ENCODE measurements at regions not wholly inside any gene's neighbourhood (a gene's known extent, or its start where the extent isn't known, plus 50 kb on each side); places are given as distances from the start of the nearest gene placed in this dataset.

DNA sequence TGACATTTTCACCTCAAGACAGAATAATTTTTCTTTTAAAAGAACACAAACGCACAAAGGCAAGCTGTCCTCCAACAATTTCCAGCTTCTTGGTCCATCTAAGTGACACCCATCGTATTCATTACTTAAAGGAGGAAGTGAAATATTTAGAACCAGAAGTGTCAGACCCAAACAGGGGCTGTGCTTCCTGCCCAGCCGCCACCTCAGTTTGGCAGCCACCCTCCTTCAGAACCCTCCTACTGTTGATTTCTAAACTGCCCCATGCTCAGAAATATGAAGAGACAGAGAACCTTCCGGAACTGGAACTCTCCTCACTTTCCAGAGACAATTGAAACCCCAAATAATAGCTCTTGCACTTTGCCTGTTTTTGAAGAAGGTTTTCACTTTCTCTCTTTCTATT lies 734.8 kb upstream of the SALL3 start:
- no peak overlapping the region for H4K8ac ChIP-seq (ENCODE audit: low read length)
- no peak overlapping the region for H3K14ac ChIP-seq (ENCODE audit: low read length in 2 of 2)
- no peak overlapping the region for H3K9ac ChIP-seq (ENCODE audit: low read length)
- no peak for DNase-seq
- H3K27ac ChIP-seq (ENCODE audit: low read length, poor library complexity, severe bottlenecking) = no peak overlapping the region
- no peak overlapping the region for H3K4me3 ChIP-seq (ENCODE audit: insufficient read depth in 1 of 2, low read depth in 1 of 2, low read length in 2 of 2)
- no peak overlapping the region for H2AK5ac ChIP-seq (ENCODE audit: low read length, severe bottlenecking)
- no peaks in the 10 kb centered on the region for H3K36me3 ChIP-seq (ENCODE audit: control insufficient read depth in 1 of 2, insufficient read depth in 2 of 2, low read depth in 1 of 2, low read length in 2 of 2)
- H3K9me3 ChIP-seq (ENCODE audit: control insufficient read depth, low read length) = no peaks in the 10 kb centered on the region
- H3K79me1 ChIP-seq (replicated peaks; ENCODE audit: low read length, poor library complexity, severe bottlenecking) = no peaks in the 10 kb centered on the region
- no peak overlapping the region for H2BK12ac ChIP-seq (ENCODE audit: low read length in 2 of 2)
- H3K4me1 ChIP-seq (ENCODE audit: control insufficient read depth, insufficient read depth, low read depth, low read length) = no peaks in the 10 kb centered on the region
- no peak overlapping the region for H2BK5ac ChIP-seq (ENCODE audit: low read depth, low read length, poor library complexity, severe bottlenecking)
- no peak overlapping the region for H2BK15ac ChIP-seq (ENCODE audit: low read depth, poor library complexity, severe bottlenecking)
- no peak overlapping the region for H3K18ac ChIP-seq (ENCODE audit: low read depth in 1 of 2, low read length in 2 of 2)
- no peak overlapping the region for H2AFZ ChIP-seq (ENCODE audit: low read depth, low read length)
- H4K91ac ChIP-seq (ENCODE audit: low read length) = no peak overlapping the region
- no peak overlapping the region for H3K4ac ChIP-seq (ENCODE audit: low read depth in 1 of 2, low read length in 2 of 2)
- no peaks in the 10 kb centered on the region for H3K27me3 ChIP-seq (ENCODE audit: control insufficient read depth in 1 of 2, insufficient read depth in 1 of 2, low read length in 2 of 2)
- WGBS = 61% methylated on average over 4 of the region's 4 CpGs
- H3K23ac ChIP-seq (ENCODE audit: low read length in 2 of 2) = no peak overlapping the region
- H2BK120ac ChIP-seq (ENCODE audit: low read depth, low read length) = no peak overlapping the region
- no peak overlapping the region for H3K4me2 ChIP-seq (ENCODE audit: low read length, poor library complexity, severe bottlenecking)

DNA sequence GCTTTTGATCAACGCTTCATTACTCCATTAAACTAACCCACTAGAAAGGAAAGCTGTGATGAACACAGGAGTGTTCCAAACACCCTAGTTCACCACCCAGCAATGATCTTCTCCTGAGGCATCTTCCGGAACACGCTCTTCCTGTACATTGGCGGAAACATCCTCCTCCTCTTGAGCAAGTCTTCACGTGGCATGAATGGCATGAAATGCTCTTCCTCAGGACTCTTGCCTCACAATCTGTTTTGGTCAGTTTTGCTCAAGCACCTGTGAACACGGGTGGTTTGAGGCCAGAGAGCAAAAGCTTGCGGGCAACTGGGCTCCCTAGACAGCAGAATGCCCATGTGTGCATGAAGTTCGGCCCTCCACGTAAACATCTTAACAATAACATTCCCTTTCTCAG lies 734.2 kb upstream of the SALL3 start:
- no peak overlapping the region for H3K23ac ChIP-seq (ENCODE audit: low read length in 2 of 2)
- no peak overlapping the region for H3K9ac ChIP-seq (ENCODE audit: low read length)
- 82% methylated on average over 8 of the region's 9 CpGs for WGBS
- H3K79me1 ChIP-seq (replicated peaks; ENCODE audit: low read length, poor library complexity, severe bottlenecking) = no peaks in the 10 kb centered on the region
- H3K9me3 ChIP-seq (ENCODE audit: control insufficient read depth, low read length) = no peaks in the 10 kb centered on the region
- H2AFZ ChIP-seq (ENCODE audit: low read depth, low read length) = no peak overlapping the region
- no peak overlapping the region for H4K91ac ChIP-seq (ENCODE audit: low read length)
- no peak overlapping the region for H2BK5ac ChIP-seq (ENCODE audit: low read depth, low read length, poor library complexity, severe bottlenecking)
- H3K27ac ChIP-seq (ENCODE audit: low read length, poor library complexity, severe bottlenecking) = no peak overlapping the region
- H2AK5ac ChIP-seq (ENCODE audit: low read length, severe bottlenecking) = no peak overlapping the region
- no peaks in the 10 kb centered on the region for H3K4me1 ChIP-seq (ENCODE audit: control insufficient read depth, insufficient read depth, low read depth, low read length)
- H3K4me2 ChIP-seq (ENCODE audit: low read length, poor library complexity, severe bottlenecking) = no peak overlapping the region
- no peak overlapping the region for H2BK12ac ChIP-seq (ENCODE audit: low read length in 2 of 2)
- H3K18ac ChIP-seq (ENCODE audit: low read depth in 1 of 2, low read length in 2 of 2) = no peak overlapping the region
- no peak for DNase-seq
- H2BK120ac ChIP-seq (ENCODE audit: low read depth, low read length) = no peak overlapping the region
- no peak overlapping the region for H3K4me3 ChIP-seq (ENCODE audit: insufficient read depth in 1 of 2, low read depth in 1 of 2, low read length in 2 of 2)
- H2BK15ac ChIP-seq (ENCODE audit: low read depth, poor library complexity, severe bottlenecking) = no peak overlapping the region
- H3K4ac ChIP-seq (ENCODE audit: low read depth in 1 of 2, low read length in 2 of 2) = no peak overlapping the region
- H4K8ac ChIP-seq (ENCODE audit: low read length) = no peak overlapping the region
- no peaks in the 10 kb centered on the region for H3K27me3 ChIP-seq (ENCODE audit: control insufficient read depth in 1 of 2, insufficient read depth in 1 of 2, low read length in 2 of 2)
- no peaks in the 10 kb centered on the region for H3K36me3 ChIP-seq (ENCODE audit: control insufficient read depth in 1 of 2, insufficient read depth in 2 of 2, low read depth in 1 of 2, low read length in 2 of 2)
- H3K14ac ChIP-seq (ENCODE audit: low read length in 2 of 2) = no peak overlapping the region

DNA sequence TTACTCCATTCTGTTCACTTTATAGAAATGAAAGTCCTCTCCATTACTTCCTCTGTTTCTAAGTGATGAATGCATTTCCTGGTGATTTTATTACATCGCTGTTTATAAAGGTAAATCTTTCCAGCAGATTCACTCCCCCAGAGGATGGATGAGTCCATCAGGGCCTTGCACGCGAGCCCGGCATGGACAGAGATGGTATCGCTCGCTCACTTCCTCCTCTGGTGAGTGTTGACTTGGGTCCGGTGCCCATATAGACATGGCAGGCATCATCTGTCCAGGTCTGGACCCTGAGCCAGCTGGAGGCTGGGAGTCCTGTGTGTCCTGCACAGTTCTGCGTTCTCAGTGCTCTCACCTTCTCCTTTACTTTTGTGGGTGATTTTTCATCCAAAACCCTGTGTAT lies 733.6 kb upstream of the SALL3 start:
- no peaks in the 10 kb centered on the region for H3K4me1 ChIP-seq (ENCODE audit: control insufficient read depth, insufficient read depth, low read depth, low read length)
- H3K9ac ChIP-seq (ENCODE audit: low read length) = no peak overlapping the region
- no peak overlapping the region for H3K14ac ChIP-seq (ENCODE audit: low read length in 2 of 2)
- no peak overlapping the region for H2BK5ac ChIP-seq (ENCODE audit: low read depth, low read length, poor library complexity, severe bottlenecking)
- H3K9me3 ChIP-seq (ENCODE audit: control insufficient read depth, low read length) = no peaks in the 10 kb centered on the region
- H4K91ac ChIP-seq (ENCODE audit: low read length) = no peak overlapping the region
- no peak overlapping the region for H3K18ac ChIP-seq (ENCODE audit: low read depth in 1 of 2, low read length in 2 of 2)
- 78% methylated on average over 8 of the region's 8 CpGs for WGBS
- H3K27me3 ChIP-seq (ENCODE audit: control insufficient read depth in 1 of 2, insufficient read depth in 1 of 2, low read length in 2 of 2) = no peaks in the 10 kb centered on the region
- H3K4me2 ChIP-seq (ENCODE audit: low read length, poor library complexity, severe bottlenecking) = no peak overlapping the region
- no peak overlapping the region for H2BK15ac ChIP-seq (ENCODE audit: low read depth, poor library complexity, severe bottlenecking)
- no peak overlapping the region for H3K23ac ChIP-seq (ENCODE audit: low read length in 2 of 2)
- H2AFZ ChIP-seq (ENCODE audit: low read depth, low read length) = no peak overlapping the region
- DNase-seq = no peak
- no peak overlapping the region for H2AK5ac ChIP-seq (ENCODE audit: low read length, severe bottlenecking)
- no peaks in the 10 kb centered on the region for H3K79me1 ChIP-seq (replicated peaks; ENCODE audit: low read length, poor library complexity, severe bottlenecking)
- no peak overlapping the region for H2BK12ac ChIP-seq (ENCODE audit: low read length in 2 of 2)
- H3K4me3 ChIP-seq (ENCODE audit: insufficient read depth in 1 of 2, low read depth in 1 of 2, low read length in 2 of 2) = no peak overlapping the region
- no peaks in the 10 kb centered on the region for H3K36me3 ChIP-seq (ENCODE audit: control insufficient read depth in 1 of 2, insufficient read depth in 2 of 2, low read depth in 1 of 2, low read length in 2 of 2)
- H2BK120ac ChIP-seq (ENCODE audit: low read depth, low read length) = no peak overlapping the region
- H3K27ac ChIP-seq (ENCODE audit: low read length, poor library complexity, severe bottlenecking) = no peak overlapping the region
- H3K4ac ChIP-seq (ENCODE audit: low read depth in 1 of 2, low read length in 2 of 2) = no peak overlapping the region
- no peak overlapping the region for H4K8ac ChIP-seq (ENCODE audit: low read length)

DNA sequence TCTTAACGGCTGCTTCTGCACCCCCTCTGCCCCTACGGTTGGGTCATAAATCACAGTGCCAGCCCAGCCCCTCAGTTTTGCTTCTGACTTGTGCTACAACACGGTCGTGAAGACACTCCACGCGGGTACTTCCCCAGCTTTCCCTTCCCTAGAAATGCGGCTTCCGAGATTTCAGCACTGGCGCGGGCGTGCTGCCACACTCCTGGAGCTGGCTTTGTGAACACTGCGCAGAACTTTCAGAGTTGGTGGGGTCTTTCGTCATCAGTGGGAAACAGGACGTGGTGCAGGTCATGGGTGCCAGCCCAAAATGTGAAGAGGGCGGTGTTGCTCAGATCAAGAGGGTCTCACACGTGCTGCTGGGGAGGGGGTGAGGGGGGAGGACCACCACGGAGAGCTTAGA lies 733.0 kb upstream of the SALL3 start:
- H3K9ac ChIP-seq (ENCODE audit: low read length) = no peak overlapping the region
- H2AK5ac ChIP-seq (ENCODE audit: low read length, severe bottlenecking) = no peak overlapping the region
- H3K23ac ChIP-seq (ENCODE audit: low read length in 2 of 2) = no peak overlapping the region
- H3K4me3 ChIP-seq (ENCODE audit: insufficient read depth in 1 of 2, low read depth in 1 of 2, low read length in 2 of 2) = no peak overlapping the region
- H3K14ac ChIP-seq (ENCODE audit: low read length in 2 of 2) = no peak overlapping the region
- H3K27me3 ChIP-seq (ENCODE audit: control insufficient read depth in 1 of 2, insufficient read depth in 1 of 2, low read length in 2 of 2) = no peaks in the 10 kb centered on the region
- no peak overlapping the region for H2BK120ac ChIP-seq (ENCODE audit: low read depth, low read length)
- H2BK5ac ChIP-seq (ENCODE audit: low read depth, low read length, poor library complexity, severe bottlenecking) = no peak overlapping the region
- WGBS = 89% methylated on average over 17 of the region's 17 CpGs
- DNase-seq = no peak
- no peak overlapping the region for H2BK12ac ChIP-seq (ENCODE audit: low read length in 2 of 2)
- no peak overlapping the region for H3K18ac ChIP-seq (ENCODE audit: low read depth in 1 of 2, low read length in 2 of 2)
- H4K8ac ChIP-seq (ENCODE audit: low read length) = no peak overlapping the region
- H3K4me1 ChIP-seq (ENCODE audit: control insufficient read depth, insufficient read depth, low read depth, low read length) = no peaks in the 10 kb centered on the region
- H3K36me3 ChIP-seq (ENCODE audit: control insufficient read depth in 1 of 2, insufficient read depth in 2 of 2, low read depth in 1 of 2, low read length in 2 of 2) = no peaks in the 10 kb centered on the region
- no peak overlapping the region for H2AFZ ChIP-seq (ENCODE audit: low read depth, low read length)
- H3K9me3 ChIP-seq (ENCODE audit: control insufficient read depth, low read length) = no peaks in the 10 kb centered on the region
- H3K79me1 ChIP-seq (replicated peaks; ENCODE audit: low read length, poor library complexity, severe bottlenecking) = no peaks in the 10 kb centered on the region
- no peak overlapping the region for H2BK15ac ChIP-seq (ENCODE audit: low read depth, poor library complexity, severe bottlenecking)
- H3K27ac ChIP-seq (ENCODE audit: low read length, poor library complexity, severe bottlenecking) = no peak overlapping the region
- H3K4me2 ChIP-seq (ENCODE audit: low read length, poor library complexity, severe bottlenecking) = no peak overlapping the region
- H4K91ac ChIP-seq (ENCODE audit: low read length) = no peak overlapping the region
- no peak overlapping the region for H3K4ac ChIP-seq (ENCODE audit: low read depth in 1 of 2, low read length in 2 of 2)

All from mesenchymal stem cell (in vitro differentiated cells and primary cell).